Sigmoid colon (tissue), 4 donors: ENCODE measurements at regions not wholly inside any gene's neighbourhood (a gene's known extent, or its start where the extent isn't known, plus 50 kb on each side); places are given as distances from the start of the nearest gene placed in this dataset.

ENCODE experiments used
- POLR2AphosphoS5 ChIP-seq, 4 donors: sonication (generic); formaldehyde crosslinking; IDR thresholded peaks; one replicate each; pipeline ENCODE4 v1.6.1; 2017; ENCODE audit warnings: antibody characterized with exemption in 4 of 4
- TF ChIP-seq, protein P1 (sequence below), 4 experiments: fragments of 450-650 bp in 3 of 4; fragments of 200-600 bp in 1 of 4; IDR thresholded peaks; one replicate each; pipeline ENCODE4 v1.5.1; 2016 to 2019; ENCODE audit warnings: antibody characterized with exemption in 4 of 4, mild to moderate bottlenecking in 3 of 4, moderate library complexity in 2 of 4

DNA sequence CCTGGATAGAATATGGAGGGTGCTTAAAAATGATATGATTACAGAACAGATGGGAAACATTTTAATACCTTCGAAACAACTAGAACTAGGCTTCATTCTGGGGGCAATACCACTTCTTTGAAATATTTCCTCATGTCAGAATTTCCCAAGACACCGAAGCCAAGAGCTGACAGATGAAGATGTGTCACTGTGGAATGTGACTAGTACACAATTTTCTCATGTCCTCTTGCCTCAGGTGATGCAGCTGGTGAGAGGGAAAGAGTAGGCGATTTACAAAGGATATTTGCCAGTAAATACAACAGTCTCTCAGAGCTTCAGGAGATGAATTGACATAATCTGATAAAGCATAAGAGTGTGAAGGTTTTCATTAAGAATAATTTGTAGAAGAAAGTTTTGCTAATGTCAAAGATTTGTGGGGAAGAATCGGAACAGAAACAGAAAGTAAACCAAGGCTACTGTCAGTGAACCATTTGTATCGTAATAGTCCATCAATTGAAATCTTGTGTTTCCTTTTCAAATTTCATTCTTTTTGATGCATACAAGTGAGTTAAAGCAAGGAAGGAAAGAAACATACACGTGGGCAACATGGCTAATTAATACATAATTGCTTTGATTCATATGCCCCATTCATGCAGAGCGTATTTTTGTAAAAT is 164.7 kb upstream of the CCN2 start:
- TF ChIP-seq, protein P1, sequence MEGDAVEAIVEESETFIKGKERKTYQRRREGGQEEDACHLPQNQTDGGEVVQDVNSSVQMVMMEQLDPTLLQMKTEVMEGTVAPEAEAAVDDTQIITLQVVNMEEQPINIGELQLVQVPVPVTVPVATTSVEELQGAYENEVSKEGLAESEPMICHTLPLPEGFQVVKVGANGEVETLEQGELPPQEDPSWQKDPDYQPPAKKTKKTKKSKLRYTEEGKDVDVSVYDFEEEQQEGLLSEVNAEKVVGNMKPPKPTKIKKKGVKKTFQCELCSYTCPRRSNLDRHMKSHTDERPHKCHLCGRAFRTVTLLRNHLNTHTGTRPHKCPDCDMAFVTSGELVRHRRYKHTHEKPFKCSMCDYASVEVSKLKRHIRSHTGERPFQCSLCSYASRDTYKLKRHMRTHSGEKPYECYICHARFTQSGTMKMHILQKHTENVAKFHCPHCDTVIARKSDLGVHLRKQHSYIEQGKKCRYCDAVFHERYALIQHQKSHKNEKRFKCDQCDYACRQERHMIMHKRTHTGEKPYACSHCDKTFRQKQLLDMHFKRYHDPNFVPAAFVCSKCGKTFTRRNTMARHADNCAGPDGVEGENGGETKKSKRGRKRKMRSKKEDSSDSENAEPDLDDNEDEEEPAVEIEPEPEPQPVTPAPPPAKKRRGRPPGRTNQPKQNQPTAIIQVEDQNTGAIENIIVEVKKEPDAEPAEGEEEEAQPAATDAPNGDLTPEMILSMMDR (IDR thresholded peaks at IDR 0.05) = no peak
- no peak for TF ChIP-seq POLR2AphosphoS5 (IDR thresholded peaks at IDR 0.05)
